ENCODE measurements at regions not wholly inside any gene's neighbourhood (a gene's known extent, or its start where the extent isn't known, plus 50 kb on each side); places are given as distances from the start of the nearest gene placed in this dataset.

- Histone ChIP-seq H3K9me3 (no peaks in the 10 kb centered on the region; the same call in 1 of the 2 replicates), H3K4me3 (no peak overlapping the region), H3K27ac (peak overlapping the region; percentile 45; the same call in 1 of the 2 replicates), H3K27me3 (no peaks in the 10 kb centered on the region), H3K4me1 (peaks cover 49% of the 10 kb centered on the region), H3K36me3 (no peaks in the 10 kb centered on the region), H3K4me2 (peak overlapping the region; percentile 64), H4K20me1 (no peaks in the 10 kb centered on the region), H3K9ac (0 out of 2 replicates have a peak overlapping the region, but pooled peaks have one; percentile 12)
- TF ChIP-seq Cebpa-rat (IDR thresholded peaks at IDR 0.05), result no peak
These were observed 68.6 kb upstream of the C14orf180 start for GRCh38 chr14:104510794-104511611.

- Histone ChIP-seq H3K4me1 (peaks cover 47% of the 10 kb centered on the region), H3K4me2 (peak overlapping the region; percentile 70), H3K9ac (no peak overlapping the region), H4K20me1 (no peaks in the 10 kb centered on the region), H3K27ac (no peak overlapping the region), H3K9me3 (peaks cover 10% of the 10 kb centered on the region), H3K4me3 (no peak overlapping the region), H3K36me3 (no peaks in the 10 kb centered on the region), H3K27me3 (no peaks in the 10 kb centered on the region)
- TF ChIP-seq Cebpa-rat (IDR thresholded peaks at IDR 0.05), result no peak
These were observed 67.5 kb upstream of the C14orf180 start for GRCh38 chr14:104512061-104512460.

GRCh38 chr14:104512771-104513640 lies 66.6 kb upstream of the C14orf180 start:
- Histone ChIP-seq H3K4me2 (peak overlapping the region; percentile 70), H3K4me3 (no peak overlapping the region), H3K4me1 (peaks cover 47% of the 10 kb centered on the region), H3K36me3 (no peaks in the 10 kb centered on the region), H3K27ac (no peak overlapping the region), H3K27me3 (no peaks in the 10 kb centered on the region), H3K9ac (no peak overlapping the region), H4K20me1 (no peaks in the 10 kb centered on the region), H3K9me3 (peaks cover 19% of the 10 kb centered on the region)
- TF ChIP-seq Cebpa-rat (IDR thresholded peaks at IDR 0.05), result no peak

GRCh38 chr14:104513641-104514046 lies 65.9 kb upstream of the C14orf180 start:
- Histone ChIP-seq H4K20me1 (no peaks in the 10 kb centered on the region), H3K9me3 (peaks cover 20% of the 10 kb centered on the region)
- TF ChIP-seq Cebpa-rat (IDR thresholded peaks at IDR 0.05), result no peak

GRCh38 chr14:104514156-104514848 lies 65.3 kb upstream of the C14orf180 start:
- no peak overlapping the region for H3K4me2 ChIP-seq
- no peaks in the 10 kb centered on the region for H3K36me3 ChIP-seq
- no peak overlapping the region for H3K27ac ChIP-seq
- TF ChIP-seq Cebpa-rat (IDR thresholded peaks at IDR 0.05), result no peak
- no peaks in the 10 kb centered on the region for H4K20me1 ChIP-seq
- H3K4me1 ChIP-seq, result peaks cover 53% of the 10 kb centered on the region
- no peak overlapping the region for H3K4me3 ChIP-seq
- no peak overlapping the region for H3K9ac ChIP-seq
- H3K27me3 ChIP-seq, result no peaks in the 10 kb centered on the region
- H3K9me3 ChIP-seq, result peaks cover 20% of the 10 kb centered on the region

More at GRCh38 chr14:104513641-104514046, 65.9 kb upstream of the C14orf180 start:
- Histone ChIP-seq H3K4me1 (peaks cover 48% of the 10 kb centered on the region), H3K27ac (no peak overlapping the region), H3K4me3 (no peak overlapping the region), H3K27me3 (no peaks in the 10 kb centered on the region), H3K4me2 (peak overlapping the region; percentile 70), H3K9ac (no peak overlapping the region), H3K36me3 (no peaks in the 10 kb centered on the region)

- H3K9ac ChIP-seq, result no peak overlapping the region
- no peaks in the 10 kb centered on the region for H3K36me3 ChIP-seq
- no peak overlapping the region for H3K27ac ChIP-seq
- H3K4me1 ChIP-seq, result peaks cover 52% of the 10 kb centered on the region
- no peak overlapping the region for H3K4me2 ChIP-seq
- H3K9me3 ChIP-seq, result peaks cover 20% of the 10 kb centered on the region
- H4K20me1 ChIP-seq, result no peaks in the 10 kb centered on the region
- H3K27me3 ChIP-seq, result no peaks in the 10 kb centered on the region
- no peak for TF ChIP-seq Cebpa-rat (IDR thresholded peaks at IDR 0.05)
- no peak overlapping the region for H3K4me3 ChIP-seq
These were observed 64.3 kb upstream of the C14orf180 start for GRCh38 chr14:104515059-104515810.

GRCh38 chr14:104515811-104516780 lies 63.5 kb upstream of the C14orf180 start:
- Histone ChIP-seq H3K4me3 (no peak overlapping the region), H3K9ac (no peak overlapping the region), H3K4me1 (peaks cover 43% of the 10 kb centered on the region), H3K9me3 (peaks cover 20% of the 10 kb centered on the region), H3K27ac (no peak overlapping the region), H4K20me1 (no peaks in the 10 kb centered on the region), H3K4me2 (no peak overlapping the region), H3K27me3 (no peaks in the 10 kb centered on the region), H3K36me3 (no peaks in the 10 kb centered on the region)
- TF ChIP-seq Cebpa-rat (IDR thresholded peaks at IDR 0.05), result no peak

GRCh38 chr14:104516906-104517305 lies 62.7 kb upstream of the C14orf180 start:
- no peak for TF ChIP-seq Cebpa-rat (IDR thresholded peaks at IDR 0.05)
- Histone ChIP-seq H3K4me2 (no peak overlapping the region), H3K27me3 (no peaks in the 10 kb centered on the region), H3K27ac (no peak overlapping the region), H3K4me3 (no peak overlapping the region), H4K20me1 (no peaks in the 10 kb centered on the region), H3K36me3 (no peaks in the 10 kb centered on the region), H3K9me3 (peaks cover 20% of the 10 kb centered on the region), H3K9ac (no peak overlapping the region), H3K4me1 (peaks cover 39% of the 10 kb centered on the region)
